ENCODE measurements at regions not wholly inside any gene's neighbourhood (a gene's known extent, or its start where the extent isn't known, plus 50 kb on each side); places are given as distances from the start of the nearest gene placed in this dataset.

GRCh38 chr5:29296548-29296947, 1896.9 kb upstream of the CDH6 start:
- no peak for DNase-seq

- peak in 1 of 51 donors; percentile 11 for DNase-seq
These were observed 1915.8 kb upstream of the CDH6 start for GRCh38 chr5:29277642-29278041.

GRCh38 chr5:29276371-29276770, 1917.1 kb upstream of the CDH6 start:
- no peak for DNase-seq

- no peak for DNase-seq
These were observed 1929.6 kb upstream of the CDH6 start for GRCh38 chr5:29263915-29264351.

GRCh38 chr5:29262339-29263123, 1931.0 kb upstream of the CDH6 start:
- no peak for DNase-seq

GRCh38 chr5:29261213-29261612, 1932.3 kb upstream of the CDH6 start:
- DNase-seq, result no peak

- DNase-seq, result no peak
These were observed 1941.1 kb upstream of the CDH6 start for GRCh38 chr5:29252390-29252789.

GRCh38 chr5:29247346-29248028, 1946.0 kb upstream of the CDH6 start:
- DNase-seq, result no peak

GRCh38 chr5:29240379-29240778, 1953.1 kb upstream of the CDH6 start:
- DNase-seq, result no peak

- no peak for DNase-seq
These were observed 1953.9 kb upstream of the CDH6 start for GRCh38 chr5:29239606-29240005.

- no peak for DNase-seq
These were observed 1955.4 kb upstream of the CDH6 start for GRCh38 chr5:29238115-29238514.

- no peak for DNase-seq
These were observed 1962.3 kb upstream of the CDH6 start for GRCh38 chr5:29231154-29231553.

- DNase-seq, result no peak
These were observed 1962.9 kb upstream of the CDH6 start for GRCh38 chr5:29230591-29230990.

- DNase-seq, result no peak
These were observed 1964.0 kb upstream of the CDH6 start for GRCh38 chr5:29229461-29229860.

- no peak for DNase-seq
These were observed 1975.3 kb upstream of the CDH6 start for GRCh38 chr5:29218138-29218537.

- no peak for DNase-seq
These were observed 1978.6 kb upstream of the CDH6 start for GRCh38 chr5:29214839-29215238.

GRCh38 chr5:29213475-29213874, 1980.0 kb upstream of the CDH6 start:
- no peak for DNase-seq

GRCh38 chr5:29208024-29208423, 1985.5 kb upstream of the CDH6 start:
- no peak for DNase-seq

GRCh38 chr5:29203049-29203448, 1990.4 kb upstream of the CDH6 start:
- no peak for DNase-seq

- DNase-seq, result no peak
These were observed 1995.6 kb upstream of the CDH6 start for GRCh38 chr5:29197631-29198454.

GRCh38 chr5:29193972-29194371, 1999.5 kb upstream of the CDH6 start:
- DNase-seq, result no peak
